MM.1S (cell line): ENCODE measurements at regions not wholly inside any gene's neighbourhood (a gene's known extent, or its start where the extent isn't known, plus 50 kb on each side); places are given as distances from the start of the nearest gene placed in this dataset.

ENCODE experiments used
- DNase-seq: peaks from one replicate; pipeline ENCODE4 v3.0.0-alpha.2; 2015
- H2AFZ ChIP-seq: fragments of 300-600 bp; sonication (generic); 2 replicates; pipeline ENCODE4 v1.6.0; 2016; ENCODE audit warnings: antibody characterized with exemption, low read length
- H3F3A ChIP-seq: fragments of 300-600 bp; sonication (generic); 2 replicates; pipeline ENCODE4 v1.6.1; 2016; ENCODE audit warnings: mild to moderate bottlenecking, antibody characterized with exemption, low read length, moderate library complexity, mixed read lengths; ENCODE audit not compliant: insufficient read depth
- H3K27ac ChIP-seq: fragments of 300-600 bp; sonication (generic); 2 replicates; pipeline ENCODE4 v1.5.1; 2016; ENCODE audit warnings: mild to moderate bottlenecking, low read length
- H3K27me3 ChIP-seq: fragments of 300-600 bp; sonication (generic); replicated peaks from 2 replicates; pipeline ENCODE4 v1.6.0; 2016; ENCODE audit warnings: low read length; ENCODE audit not compliant: insufficient read depth
- H3K36me3 ChIP-seq: fragments of 300-600 bp; sonication (generic); replicated peaks from 2 replicates; pipeline ENCODE4 v1.6.1; 2016; ENCODE audit warnings: mild to moderate bottlenecking, low read length, mixed read lengths; ENCODE audit not compliant: insufficient read depth
- H3K4me1 ChIP-seq: fragments of 300-600 bp; sonication (generic); 2 replicates; pipeline ENCODE4 v1.6.1; 2016; ENCODE audit warnings: low read length, mixed read lengths
- H3K4me2 ChIP-seq: fragments of 300-600 bp; sonication (generic); 2 replicates; pipeline ENCODE4 v1.6.0; 2016; ENCODE audit warnings: low read depth, low read length
- H3K4me3 ChIP-seq: fragments of 300-600 bp; sonication (generic); 2 replicates; pipeline ENCODE4 v1.5.1; 2016; ENCODE audit warnings: low read length, mixed read lengths
- H3K79me2 ChIP-seq: fragments of 300-600 bp; sonication (generic); 2 replicates; pipeline ENCODE4 v1.6.1; 2016; ENCODE audit warnings: mixed run types, low read length, mixed read lengths
- H3K9ac ChIP-seq: fragments of 300-600 bp; sonication (generic); 2 replicates; pipeline ENCODE4 v1.6.1; 2016; ENCODE audit warnings: low read length, mixed read lengths
- H3K9me2 ChIP-seq: fragments of 300-600 bp; sonication (generic); replicated peaks from 2 replicates; pipeline ENCODE4 v1.6.1; 2016; ENCODE audit warnings: mild to moderate bottlenecking, low read length, mixed read lengths; ENCODE audit not compliant: insufficient read depth
- H3K9me3 ChIP-seq: fragments of 300-600 bp; sonication (generic); replicated peaks from 2 replicates; pipeline ENCODE4 v1.6.1; 2016; ENCODE audit warnings: mild to moderate bottlenecking, low read length, mixed read lengths; ENCODE audit not compliant: insufficient read depth
- H4K20me1 ChIP-seq: fragments of 300-600 bp; sonication (generic); 2 replicates; pipeline ENCODE4 v1.6.1; 2016; ENCODE audit warnings: mild to moderate bottlenecking, low read length, moderate library complexity, mixed read lengths; ENCODE audit not compliant: insufficient read depth
- EZH2 ChIP-seq: fragments of 300-600 bp; sonication (generic); optimal IDR thresholded peaks from 2 replicates; pipeline ENCODE3; 2017; ENCODE audit warnings: low read depth, mild to moderate bottlenecking, antibody characterized with exemption, low read length, mixed read lengths
- EZH2phosphoT487 ChIP-seq: fragments of 300-600 bp; sonication (generic); IDR thresholded peaks from 2 replicates; pipeline ENCODE4 v1.6.1; 2018; ENCODE audit warnings: antibody characterized with exemption, low read length
- TF ChIP-seq, protein P1 (sequence below): fragments of 300-600 bp; sonication (generic); IDR thresholded peaks from 2 replicates; pipeline ENCODE4 v1.5.1; 2016; ENCODE audit warnings: antibody characterized with exemption, low read length, mixed read lengths

DNA sequence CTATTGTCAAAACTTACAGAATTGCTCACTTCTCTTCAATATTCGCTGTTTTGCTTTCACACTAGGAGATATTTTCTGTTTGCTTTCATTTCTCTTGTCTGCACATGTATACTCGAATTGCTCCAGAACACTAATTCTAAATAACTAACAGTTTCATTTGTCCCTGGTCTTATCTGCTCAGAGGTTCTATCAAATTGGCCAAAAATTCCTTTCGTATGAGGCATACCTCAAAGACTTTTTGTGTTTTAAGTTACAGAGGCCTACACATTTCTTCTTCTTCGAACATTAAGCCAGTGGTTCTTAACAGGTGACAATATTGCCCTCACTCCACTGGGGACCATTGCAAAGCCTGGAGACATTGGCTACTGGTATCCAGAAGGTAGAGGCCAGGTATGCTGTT, 1314.6 kb downstream of the EFNB2 start:
- Histone ChIP-seq H3F3A (no peaks in the 10 kb centered on the region), H3K4me3 (no peak overlapping the region), H3K9me2 (no peaks in the 10 kb centered on the region), H3K27me3 (no peaks in the 10 kb centered on the region), H3K27ac (no peak overlapping the region), H4K20me1 (no peaks in the 10 kb centered on the region), H3K4me1 (no peaks in the 10 kb centered on the region), H3K9ac (no peak overlapping the region), H3K79me2 (no peaks in the 10 kb centered on the region), H3K4me2 (no peak overlapping the region), H2AFZ (no peak overlapping the region), H3K9me3 (no peaks in the 10 kb centered on the region), H3K36me3 (no peaks in the 10 kb centered on the region)
- no peak for DNase-seq
- TF ChIP-seq, protein P1, sequence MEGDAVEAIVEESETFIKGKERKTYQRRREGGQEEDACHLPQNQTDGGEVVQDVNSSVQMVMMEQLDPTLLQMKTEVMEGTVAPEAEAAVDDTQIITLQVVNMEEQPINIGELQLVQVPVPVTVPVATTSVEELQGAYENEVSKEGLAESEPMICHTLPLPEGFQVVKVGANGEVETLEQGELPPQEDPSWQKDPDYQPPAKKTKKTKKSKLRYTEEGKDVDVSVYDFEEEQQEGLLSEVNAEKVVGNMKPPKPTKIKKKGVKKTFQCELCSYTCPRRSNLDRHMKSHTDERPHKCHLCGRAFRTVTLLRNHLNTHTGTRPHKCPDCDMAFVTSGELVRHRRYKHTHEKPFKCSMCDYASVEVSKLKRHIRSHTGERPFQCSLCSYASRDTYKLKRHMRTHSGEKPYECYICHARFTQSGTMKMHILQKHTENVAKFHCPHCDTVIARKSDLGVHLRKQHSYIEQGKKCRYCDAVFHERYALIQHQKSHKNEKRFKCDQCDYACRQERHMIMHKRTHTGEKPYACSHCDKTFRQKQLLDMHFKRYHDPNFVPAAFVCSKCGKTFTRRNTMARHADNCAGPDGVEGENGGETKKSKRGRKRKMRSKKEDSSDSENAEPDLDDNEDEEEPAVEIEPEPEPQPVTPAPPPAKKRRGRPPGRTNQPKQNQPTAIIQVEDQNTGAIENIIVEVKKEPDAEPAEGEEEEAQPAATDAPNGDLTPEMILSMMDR: no peak
- TF ChIP-seq EZH2 (no peak), EZH2phosphoT487 (no peak)

DNA sequence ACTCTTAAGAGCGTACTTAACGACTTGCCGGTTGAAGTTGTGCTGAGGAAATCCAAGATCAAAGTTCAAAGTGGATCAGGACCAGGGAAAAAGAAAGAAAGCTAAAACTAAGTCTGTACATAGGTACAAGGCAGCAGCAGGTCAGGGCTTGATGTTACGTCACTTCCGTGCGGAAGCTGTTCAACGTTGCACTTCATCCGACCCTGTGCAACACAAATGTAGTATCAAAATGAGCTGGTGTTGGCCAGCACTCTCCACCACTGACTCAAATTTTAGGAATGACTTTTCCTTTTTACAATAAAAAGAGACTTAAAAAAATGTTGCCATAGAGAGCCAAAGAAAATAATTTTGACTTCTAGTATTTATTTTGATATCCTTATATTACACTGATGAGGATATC, 1315.4 kb downstream of the EFNB2 start:
- H3K27ac ChIP-seq: no peak overlapping the region
- DNase-seq: no peak
- H3K79me2 ChIP-seq: no peaks in the 10 kb centered on the region
- no peak overlapping the region for H2AFZ ChIP-seq
- H3K9ac ChIP-seq: no peak overlapping the region
- no peaks in the 10 kb centered on the region for H3K4me1 ChIP-seq
- no peaks in the 10 kb centered on the region for H3K36me3 ChIP-seq
- H3K4me3 ChIP-seq: no peak overlapping the region
- no peak overlapping the region for H3K4me2 ChIP-seq
- H3K9me3 ChIP-seq: no peaks in the 10 kb centered on the region
- no peaks in the 10 kb centered on the region for H3F3A ChIP-seq
- H3K9me2 ChIP-seq: no peaks in the 10 kb centered on the region
- H4K20me1 ChIP-seq: no peaks in the 10 kb centered on the region
- TF ChIP-seq, protein P1: no peak
- TF ChIP-seq EZH2 (no peak), EZH2phosphoT487 (no peak)
- no peaks in the 10 kb centered on the region for H3K27me3 ChIP-seq

DNA sequence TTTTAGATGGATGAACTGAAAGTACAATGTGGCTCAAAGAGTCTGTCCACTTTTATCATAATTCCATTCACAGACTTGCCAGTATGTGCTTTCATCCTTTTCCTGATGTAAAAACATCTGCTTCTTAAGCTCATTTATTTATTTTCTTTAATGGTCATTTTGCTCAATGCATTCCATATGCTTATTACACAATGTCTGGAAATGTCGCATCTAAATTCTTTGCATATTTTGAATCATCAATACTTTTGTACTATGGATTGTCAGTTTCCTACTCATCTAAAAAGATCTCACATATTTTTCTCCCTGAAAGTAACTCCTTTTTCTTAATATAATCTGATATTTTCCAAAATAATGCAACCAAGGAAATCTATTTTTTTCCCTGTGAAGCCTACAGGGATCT, 1315.8 kb downstream of the EFNB2 start:
- H3K4me1 ChIP-seq: no peaks in the 10 kb centered on the region
- H3K9me3 ChIP-seq: no peaks in the 10 kb centered on the region
- no peak overlapping the region for H2AFZ ChIP-seq
- no peak overlapping the region for H3K4me3 ChIP-seq
- H3K4me2 ChIP-seq: no peak overlapping the region
- H3K27ac ChIP-seq: no peak overlapping the region
- no peaks in the 10 kb centered on the region for H4K20me1 ChIP-seq
- no peaks in the 10 kb centered on the region for H3K9me2 ChIP-seq
- no peak for DNase-seq
- TF ChIP-seq EZH2phosphoT487 (no peak), EZH2 (no peak)
- TF ChIP-seq, protein P1: no peak
- H3F3A ChIP-seq: no peaks in the 10 kb centered on the region
- no peaks in the 10 kb centered on the region for H3K36me3 ChIP-seq
- no peak overlapping the region for H3K9ac ChIP-seq
- H3K79me2 ChIP-seq: no peaks in the 10 kb centered on the region
- H3K27me3 ChIP-seq: no peaks in the 10 kb centered on the region

DNA sequence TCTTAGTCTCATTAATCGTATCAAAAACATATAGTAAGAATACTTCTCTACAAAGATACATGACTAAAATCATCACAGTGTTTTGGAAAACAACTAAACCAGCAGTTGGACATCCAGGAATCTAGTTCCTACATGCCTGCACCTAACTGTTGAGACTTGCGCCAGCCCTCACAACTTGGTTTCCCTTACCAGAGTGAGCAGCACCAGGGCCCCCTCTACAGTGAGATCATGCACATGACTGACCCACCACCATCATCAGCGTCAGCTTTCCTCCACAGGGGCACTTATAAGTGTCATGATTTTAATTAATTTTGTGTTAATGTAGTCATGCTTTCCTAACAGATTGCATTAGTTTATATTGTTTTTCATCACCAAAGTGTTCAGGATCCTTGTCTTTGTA, 1322.0 kb downstream of the EFNB2 start:
- Histone ChIP-seq H3K4me3 (no peak overlapping the region), H3K27ac (no peak overlapping the region), H3F3A (no peaks in the 10 kb centered on the region), H3K36me3 (no peaks in the 10 kb centered on the region), H3K79me2 (no peaks in the 10 kb centered on the region), H3K4me1 (no peaks in the 10 kb centered on the region), H3K4me2 (no peak overlapping the region), H4K20me1 (no peaks in the 10 kb centered on the region), H3K9ac (no peak overlapping the region), H3K27me3 (no peaks in the 10 kb centered on the region), H3K9me3 (no peaks in the 10 kb centered on the region), H3K9me2 (no peaks in the 10 kb centered on the region), H2AFZ (no peak overlapping the region)
- DNase-seq: no peak
- no peak for TF ChIP-seq EZH2phosphoT487
- TF ChIP-seq EZH2: no peak
- TF ChIP-seq, protein P1: no peak
